IMR-90 (cell line): ENCODE measurements at regions not wholly inside any gene's neighbourhood (a gene's known extent, or its start where the extent isn't known, plus 50 kb on each side); places are given as distances from the start of the nearest gene placed in this dataset.

Experiments used
- ATAC-seq: fragments of 200-7000 bp; cut with Tn5 transposase; 2 replicates; pipeline ENCODE4 v1.9.1; 2020; ENCODE audit warnings: low read depth, mild to moderate bottlenecking, moderate library complexity
- BruUV-seq: library from RNA; stranded (reverse); fragments of 400-500 nt; replicated peaks from 2 replicates; lab custom pipeline; 2021; lab: Mats Ljungman, UMichigan
- CTCF ChIA-PET: fragments of 300-600 bp; formaldehyde crosslinking; extraction: SDS; loops from one replicate; lab custom pipeline; 2021; ENCODE audit warnings: antibody characterized with exemption; lab: Yijun Ruan, JAX
- POLR2A ChIA-PET: fragments of 300-600 bp; sonication (Branson Sonifier 250); formaldehyde crosslinking; loops from one replicate; lab custom pipeline; 2022; ENCODE audit warnings: antibody characterized with exemption; ENCODE audit not compliant: unreplicated experiment; lab: Charles Lee
- DNase-seq: peaks from one replicate; pipeline ENCODE4 v3.0.0; 2013
- H2AFZ ChIP-seq: replicated peaks from 2 replicates; pipeline ENCODE3; 2013; ENCODE audit warnings: low read length, mild to moderate bottlenecking; ENCODE audit not compliant: poor library complexity
- H2AK5ac ChIP-seq: 2 replicates; pipeline ENCODE4 v1.6.1; 2013; ENCODE audit warnings: low read depth, low read length, inconsistent platforms
- H2AK9ac ChIP-seq: replicated peaks from 2 replicates; pipeline ENCODE3; 2013; ENCODE audit warnings: mild to moderate bottlenecking, low read depth, low read length, moderate library complexity; ENCODE audit not compliant: poor library complexity
- H2BK120ac ChIP-seq: 2 replicates; pipeline ENCODE4 v1.6.1; 2013; ENCODE audit warnings: low read depth, low read length, inconsistent platforms
- H2BK15ac ChIP-seq: 3 replicates; pipeline ENCODE4 v1.6.1; 2013; ENCODE audit warnings: low read depth, low read length, inconsistent platforms
- H2BK20ac ChIP-seq: 2 replicates; pipeline ENCODE4 v1.6.1; 2013; ENCODE audit warnings: low read depth, mild to moderate bottlenecking, inconsistent platforms, low read length, moderate library complexity
- H2BK5ac ChIP-seq: 2 replicates; pipeline ENCODE4 v1.6.1; 2013; ENCODE audit warnings: mild to moderate bottlenecking, low read depth, low read length, inconsistent platforms; ENCODE audit not compliant: poor library complexity, severe bottlenecking
- H3K14ac ChIP-seq: replicated peaks from 2 replicates; pipeline ENCODE4 v1.6.1; 2013; ENCODE audit warnings: low read depth, low read length, inconsistent platforms
- H3K18ac ChIP-seq: 2 replicates; pipeline ENCODE4 v1.6.1; 2013; ENCODE audit warnings: low read depth, low read length, control low read depth
- H3K23ac ChIP-seq: 2 replicates; pipeline ENCODE4 v1.6.1; 2013; ENCODE audit warnings: low read depth, low read length, inconsistent platforms
- H3K27ac ChIP-seq: 2 replicates; pipeline ENCODE4 v1.5.1; 2013; ENCODE audit warnings: mild to moderate bottlenecking, control low read depth, low read length; ENCODE audit not compliant: insufficient read depth
- H3K27me3 ChIP-seq: 2 replicates; pipeline ENCODE4 v1.6.1; 2013; ENCODE audit warnings: low read length; ENCODE audit not compliant: control insufficient read depth, insufficient read depth
- H3K36me3 ChIP-seq: 2 replicates; pipeline ENCODE4 v1.6.1; 2013; ENCODE audit warnings: low read length, mixed read lengths; ENCODE audit not compliant: control insufficient read depth, insufficient read depth
- H3K4ac ChIP-seq: 2 replicates; pipeline ENCODE4 v1.6.1; 2013; ENCODE audit warnings: low read depth, low read length, inconsistent platforms
- H3K4me1 ChIP-seq: 2 replicates; pipeline ENCODE4 v1.6.1; 2013; ENCODE audit warnings: low read length, mixed read lengths; ENCODE audit not compliant: control insufficient read depth, insufficient read depth
- H3K4me2 ChIP-seq: 2 replicates; pipeline ENCODE4 v1.6.1; 2013; ENCODE audit warnings: low read depth, mild to moderate bottlenecking, control low read depth, low read length, moderate library complexity
- H3K4me3 ChIP-seq: 2 replicates; pipeline ENCODE4 v1.5.1; 2013; ENCODE audit warnings: low read depth, mild to moderate bottlenecking, control low read depth, low read length, moderate library complexity; ENCODE audit not compliant: insufficient read depth
- H3K56ac ChIP-seq: 2 replicates; pipeline ENCODE4 v1.6.1; 2013; ENCODE audit warnings: low read length, inconsistent platforms; ENCODE audit not compliant: insufficient read depth; ENCODE audit errors: extremely low read depth
- H3K79me1 ChIP-seq, 2 experiments: 2 replicates each; pipeline ENCODE4 v1.6.1; 2013; ENCODE audit warnings: low read length in 2 of 2, inconsistent platforms in 1 of 2, low read depth in 1 of 2
- H3K9ac ChIP-seq: 2 replicates; pipeline ENCODE4 v1.6.1; 2013; ENCODE audit warnings: low read depth, low read length, control low read depth
- H3K9me1 ChIP-seq: 2 replicates; pipeline ENCODE4 v1.6.1; 2013; ENCODE audit warnings: low read length, inconsistent platforms; ENCODE audit not compliant: insufficient read depth
- H3K9me3 ChIP-seq: 2 replicates; pipeline ENCODE4 v1.6.1; 2013; ENCODE audit warnings: low read length; ENCODE audit not compliant: control insufficient read depth, insufficient read depth
- H4K20me1 ChIP-seq: 2 replicates; pipeline ENCODE4 v1.6.1; 2013; ENCODE audit warnings: low read length, inconsistent platforms; ENCODE audit not compliant: insufficient read depth
- H4K5ac ChIP-seq: 2 replicates; pipeline ENCODE4 v1.6.1; 2013; ENCODE audit warnings: mild to moderate bottlenecking, low read depth, low read length, control low read depth
- H4K8ac ChIP-seq, 2 experiments: 2 replicates each; pipeline ENCODE4 v1.6.1; 2013; ENCODE audit warnings: low read depth in 2 of 2, low read length in 2 of 2, control low read depth in 1 of 2, inconsistent platforms in 1 of 2
- H4K91ac ChIP-seq: 2 replicates; pipeline ENCODE4 v1.6.1; 2013; ENCODE audit warnings: low read depth, low read length, inconsistent platforms; ENCODE audit not compliant: insufficient read depth
- FOS ChIP-seq: fragments of 150-350 bp; IDR thresholded peaks from 2 replicates; pipeline ENCODE4 v1.6.1; 2016; ENCODE audit warnings: low read depth, low read length
- MAZ ChIP-seq: IDR thresholded peaks from 2 replicates; pipeline ENCODE4 v1.6.1; 2012; ENCODE audit warnings: low read depth, mild to moderate bottlenecking, low read length, improper control_type of control experiment, moderate library complexity, borderline replicate concordance
- POLR2A ChIP-seq: IDR thresholded peaks from 2 replicates; pipeline ENCODE4 v1.6.1; 2012; ENCODE audit warnings: mild to moderate bottlenecking, low read depth, low read length
- WGBS, 2 experiments: methylation state at CpG; one replicate each; pipeline versions ENCODE4 v1.1.5 to v1.1.7; 2013; ENCODE audit warnings: missing lambda C conversion rate in 2 of 2; ENCODE audit not compliant: insufficient read length in 1 of 2; ENCODE audit errors: extremely low coverage in 2 of 2; 5-methylcytosine and 5-hydroxymethylcytosine counted together
- dilution Hi-C: fragments of 300-500 bp; cut with HindIII; formaldehyde crosslinking; loops from one replicate; pipeline ENCODE4 v1.14.3; 2018; ENCODE audit warnings: low sequenced_read_pairs; ENCODE audit not compliant: unreplicated experiment
- in situ Hi-C: fragments of 300-500 bp; cut with MboI; formaldehyde crosslinking; loops from 3 replicates; pipeline ENCODE4 v1.14.3; 2019; ENCODE audit warnings: low sequenced_read_pairs, inconsistent platforms, mixed read lengths
- intact Hi-C: fragments of 100-400 bp; cut with micrococcal nuclease; formaldehyde crosslinking; loops from 2 replicates; pipeline ENCODE4 v1.10.0; 2022

DNA sequence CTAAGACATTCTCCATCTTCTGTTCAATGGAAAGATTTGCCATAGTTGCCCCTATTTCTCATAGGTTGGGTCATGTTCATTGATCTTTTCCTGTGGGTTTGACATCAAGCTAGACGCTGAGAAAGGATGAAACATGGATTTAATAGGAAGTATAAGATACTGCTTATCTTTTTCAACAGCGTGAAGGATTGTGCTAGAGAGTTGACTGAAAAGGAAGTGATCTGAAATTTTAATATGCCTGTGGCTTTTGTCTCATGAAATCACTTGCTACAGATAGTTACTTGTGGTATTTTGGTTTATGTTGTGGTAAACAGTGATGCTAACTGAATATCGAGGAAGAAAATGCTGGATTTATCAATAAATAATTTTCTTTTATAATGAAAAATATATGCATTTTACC lies 442.9 kb downstream of the EDEM1 start:
- intact Hi-C loops (no loop called here), in situ Hi-C loops (no loop called here), dilution Hi-C loops (no loop called here)
- H2AK5ac ChIP-seq: no peak overlapping the region
- CTCF ChIA-PET: no interaction called here
- H3K18ac ChIP-seq: no peak overlapping the region
- no peak overlapping the region for H3K4me2 ChIP-seq
- peaks cover 6% of the 10 kb centered on the region; the same call in 1 of the 2 replicates for H3K9me3 ChIP-seq
- no peak overlapping the region for H2BK120ac ChIP-seq
- DNase-seq: no peak
- POLR2A ChIA-PET: no interaction called here
- H3K79me1 ChIP-seq: no peaks in the 10 kb centered on the region
- no peak overlapping the region for H2AK9ac ChIP-seq
- no peak overlapping the region for H3K56ac ChIP-seq
- no peak overlapping the region for H4K8ac ChIP-seq
- no peak overlapping the region for H4K5ac ChIP-seq
- no peaks in the 10 kb centered on the region for H4K20me1 ChIP-seq
- no peaks in the 10 kb centered on the region for H3K9me1 ChIP-seq
- no peak overlapping the region for H3K14ac ChIP-seq
- no TSS peak for BruUV-seq
- H3K4me3 ChIP-seq: no peak overlapping the region
- no peak overlapping the region for H3K23ac ChIP-seq
- WGBS, 2 experiments: 40% methylated on average over 1 of the region's 3 CpGs; no CpG with 5 or more reads in 1 of the 2 experiments
- ATAC-seq: no peak
- H3K4me1 ChIP-seq: no peaks in the 10 kb centered on the region
- no peak overlapping the region for H4K91ac ChIP-seq
- no peak overlapping the region for H2BK15ac ChIP-seq
- H2AFZ ChIP-seq: no peak overlapping the region
- no peak overlapping the region for H3K9ac ChIP-seq
- H3K4ac ChIP-seq: no peak overlapping the region
- no peaks in the 10 kb centered on the region for H3K27me3 ChIP-seq
- no peaks in the 10 kb centered on the region for H3K36me3 ChIP-seq
- no peak overlapping the region for H3K27ac ChIP-seq
- H2BK5ac ChIP-seq: no peak overlapping the region
- TF ChIP-seq POLR2A (no peak), FOS (no peak), MAZ (no peak)
- no peak overlapping the region for H2BK20ac ChIP-seq
